ENCODE measurements at regions not wholly inside any gene's neighbourhood (a gene's known extent, or its start where the extent isn't known, plus 50 kb on each side); places are given as distances from the start of the nearest gene placed in this dataset.

DNA sequence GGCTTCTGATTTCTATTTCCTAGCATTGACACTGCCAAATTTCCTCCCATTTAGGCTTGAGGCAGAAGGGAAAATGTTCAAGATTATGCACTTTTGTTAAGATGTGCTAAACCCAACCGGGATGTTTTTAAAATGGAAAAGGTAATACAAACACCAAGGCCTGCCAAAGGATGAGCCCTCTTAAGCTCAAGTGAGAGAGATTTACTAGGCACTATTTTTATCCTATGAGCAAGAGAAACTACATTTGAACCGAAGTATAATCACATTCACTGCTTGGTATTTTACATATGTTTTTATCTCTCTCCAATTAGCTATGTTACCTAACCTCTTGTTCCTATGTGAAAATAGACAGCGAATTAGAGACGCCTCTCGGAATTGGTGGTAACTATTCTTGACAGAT is 295.8 kb downstream of the GABRB3 start:
- no peak for DNase-seq (ENCODE audit: low spot score)

DNA sequence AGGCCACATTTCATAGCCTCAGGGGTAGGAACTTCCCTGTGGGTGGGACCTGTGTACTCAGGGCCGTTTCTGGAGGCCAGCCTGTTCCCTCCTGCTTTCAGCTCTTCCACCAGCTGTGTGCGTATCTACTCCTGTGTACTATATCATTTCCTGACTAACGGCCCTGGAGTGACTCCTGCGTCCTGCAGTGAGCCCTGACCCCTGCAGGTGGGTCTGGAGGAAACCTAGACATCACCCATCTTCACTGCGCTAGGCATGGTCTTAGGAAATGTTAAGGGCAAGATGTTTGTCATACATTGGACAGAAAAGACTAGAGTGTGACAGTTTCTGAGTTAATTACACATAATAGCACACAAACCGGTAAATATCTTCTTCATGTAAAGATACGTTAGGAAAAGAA is 297.3 kb downstream of the GABRB3 start:
- no peak for DNase-seq (ENCODE audit: low spot score)

DNA sequence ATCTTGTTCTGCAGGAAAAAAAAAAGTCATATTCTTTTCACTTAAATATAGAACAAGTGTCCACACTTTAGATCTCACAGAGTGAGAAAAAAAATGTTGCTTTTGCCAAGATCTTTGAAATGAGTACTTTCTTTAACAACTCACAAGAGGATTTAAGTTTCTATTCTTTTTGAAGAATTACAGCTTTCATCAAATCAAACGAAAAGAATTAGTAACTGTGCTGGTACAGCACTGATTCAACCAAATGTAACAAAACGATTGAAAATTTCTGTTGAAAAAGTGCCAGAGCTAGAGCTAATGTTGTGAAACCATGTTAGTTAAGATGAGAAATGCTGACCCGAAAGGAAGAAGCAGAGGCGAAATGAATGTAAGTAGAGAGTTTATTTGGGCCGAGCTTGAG is 300.2 kb downstream of the GABRB3 start:
- no peak for DNase-seq (ENCODE audit: low spot score)

DNA sequence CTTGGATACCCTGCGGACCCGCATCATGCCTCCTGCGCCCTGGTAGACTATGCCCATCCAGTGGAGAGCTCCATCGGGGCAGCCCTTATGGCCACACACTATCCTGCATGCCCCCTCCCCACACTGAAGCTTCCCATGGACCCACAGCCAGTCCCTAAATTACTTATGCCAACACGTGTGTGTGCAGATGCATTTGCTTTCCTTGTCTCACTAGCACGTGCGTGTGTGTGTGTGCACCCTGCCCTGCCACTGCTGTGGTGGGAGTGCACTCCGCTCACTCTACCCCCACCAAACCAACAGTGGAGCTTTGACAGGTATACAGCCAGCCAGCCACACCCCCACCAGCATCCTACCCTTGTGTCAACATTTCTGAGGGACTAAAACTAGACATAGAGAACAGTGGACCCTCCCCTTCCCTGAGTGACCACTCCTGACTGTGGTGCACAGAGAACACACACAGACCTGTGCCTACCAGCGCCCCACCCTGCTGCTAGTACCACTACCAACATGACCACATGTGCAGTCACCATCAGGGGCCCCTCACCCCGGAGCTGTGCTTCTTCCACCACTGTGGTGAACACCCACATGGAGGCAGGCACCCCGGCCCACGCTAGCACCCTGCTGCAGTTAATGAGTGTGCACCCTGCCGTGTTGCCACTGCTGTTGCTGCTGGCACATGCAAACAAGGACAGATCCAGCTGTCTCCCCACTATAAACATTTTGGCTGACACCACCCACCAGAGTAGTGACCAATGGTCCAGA is 310.8 kb downstream of the GABRB3 start:
- no peak for DNase-seq (ENCODE audit: low spot score)

DNA sequence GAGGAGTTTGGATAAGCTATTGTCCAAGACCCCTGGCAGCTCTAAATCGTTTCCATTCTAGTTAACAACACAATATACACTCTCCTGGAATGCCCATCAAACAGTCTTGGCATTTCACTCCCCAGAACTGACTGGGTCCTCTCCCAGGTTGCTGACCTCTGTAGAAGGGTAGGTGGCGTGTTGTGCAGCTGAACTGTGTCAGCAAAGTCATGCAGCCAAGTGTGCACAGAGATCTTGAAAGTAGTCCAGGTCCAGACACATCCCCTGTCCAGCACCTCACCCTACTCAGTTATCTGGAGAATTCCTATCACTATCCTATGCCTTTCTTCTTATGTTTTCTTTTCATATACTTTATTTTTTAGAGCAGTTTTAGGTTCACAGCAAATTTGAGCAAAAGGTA is 312.7 kb downstream of the GABRB3 start:
- no peak for DNase-seq (ENCODE audit: low spot score)

DNA sequence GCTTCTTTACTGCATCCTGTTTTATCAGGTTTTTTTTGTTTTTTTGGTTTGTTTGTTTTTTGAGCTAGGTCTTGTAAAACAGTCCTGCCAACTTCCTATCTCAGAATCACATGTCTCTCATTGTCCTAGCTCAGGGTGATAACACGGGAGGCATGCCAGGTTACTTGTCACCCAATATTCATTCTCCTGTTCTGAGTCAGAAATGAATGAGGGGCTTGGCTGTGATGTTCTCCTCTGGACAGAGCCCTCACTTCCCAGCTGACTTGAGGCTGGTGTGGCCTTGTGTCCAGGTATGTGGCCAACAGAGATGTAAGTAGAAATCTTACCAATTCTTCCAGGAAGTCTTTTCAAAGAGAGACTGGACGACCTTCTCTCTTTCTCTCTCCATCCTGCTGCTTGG is 317.0 kb downstream of the GABRB3 start:
- DNase-seq (ENCODE audit: low spot score) = no peak

DNA sequence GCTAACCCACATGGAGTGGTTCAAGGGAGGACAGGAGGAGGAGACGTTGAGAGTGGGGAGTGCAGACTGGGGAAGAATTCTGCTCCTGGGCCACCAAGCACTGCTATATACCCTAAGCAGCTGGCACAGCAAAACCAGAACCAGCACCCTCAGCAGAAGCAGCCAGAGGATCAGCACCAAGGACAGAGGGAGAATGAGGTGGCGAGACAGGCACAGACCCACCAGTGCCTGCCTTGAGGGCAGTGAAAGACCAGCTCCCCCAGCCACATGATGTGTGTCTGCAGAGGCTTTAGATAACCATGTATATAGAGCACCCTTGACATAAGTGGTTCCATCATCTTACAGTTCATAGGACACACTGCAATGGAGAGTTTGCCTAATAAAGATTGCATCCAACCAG is 319.0 kb downstream of the GABRB3 start:
- DNase-seq (ENCODE audit: low spot score) = no peak

DNA sequence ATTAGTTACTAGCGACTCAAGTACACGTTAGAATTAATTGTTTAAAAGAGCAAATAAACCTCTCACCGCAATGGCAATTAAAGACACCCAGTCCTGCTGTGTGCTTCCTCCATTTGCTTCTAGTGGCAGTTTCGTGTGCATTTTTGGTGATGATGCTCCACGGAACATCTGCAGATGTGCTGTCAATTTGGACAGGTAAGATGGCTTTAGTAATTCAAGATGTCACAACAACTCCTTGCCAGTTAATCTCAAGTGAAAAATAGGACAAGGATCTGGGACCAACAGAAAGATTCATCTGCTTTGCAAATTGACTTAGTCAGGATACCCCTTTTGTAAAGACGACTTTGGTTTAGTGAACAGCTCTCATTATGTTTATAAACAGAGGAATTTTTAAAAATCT is 320.9 kb downstream of the GABRB3 start:
- DNase-seq (ENCODE audit: low spot score) = no peak

DNA sequence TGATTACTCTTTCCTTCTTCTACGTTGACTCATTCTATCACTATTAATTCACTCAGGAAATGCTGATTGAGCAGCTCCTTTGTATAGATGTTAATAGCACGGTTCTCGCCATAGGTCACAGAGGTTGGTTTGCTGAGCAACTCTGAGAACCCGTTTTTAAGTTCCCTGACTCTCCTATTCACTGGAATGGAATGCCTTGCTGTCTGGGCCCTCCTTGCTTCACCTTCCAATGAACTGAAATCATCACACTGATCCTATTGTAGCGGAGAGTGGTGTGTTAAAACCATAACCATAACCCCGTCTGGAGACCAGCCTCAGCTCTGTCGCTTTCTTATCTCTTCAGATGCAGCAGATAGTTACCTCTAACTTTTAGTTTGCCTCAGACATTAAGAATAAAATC is 323.6 kb downstream of the GABRB3 start:
- DNase-seq (ENCODE audit: low spot score) = no peak

DNA sequence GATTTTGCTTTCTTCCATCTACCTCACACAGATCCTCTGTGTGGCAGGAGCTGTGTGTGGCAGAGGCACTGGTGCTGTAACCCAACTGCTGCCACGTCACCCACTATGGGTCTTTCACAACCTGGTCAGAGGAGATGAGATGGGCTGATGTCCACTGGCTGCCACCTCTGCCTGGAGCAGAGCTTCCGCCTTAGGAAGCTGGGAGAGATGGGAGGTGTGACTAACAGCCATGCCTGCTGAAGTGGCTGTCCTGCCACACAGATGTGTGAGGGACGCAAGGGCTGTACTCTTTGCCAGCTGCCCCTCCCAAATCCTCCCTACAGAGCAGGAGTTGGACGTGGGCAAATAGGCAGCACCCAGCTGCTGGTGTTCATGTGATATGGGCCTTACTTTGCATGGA is 329.5 kb downstream of the GABRB3 start:
- DNase-seq (ENCODE audit: low spot score) = no peak

DNA sequence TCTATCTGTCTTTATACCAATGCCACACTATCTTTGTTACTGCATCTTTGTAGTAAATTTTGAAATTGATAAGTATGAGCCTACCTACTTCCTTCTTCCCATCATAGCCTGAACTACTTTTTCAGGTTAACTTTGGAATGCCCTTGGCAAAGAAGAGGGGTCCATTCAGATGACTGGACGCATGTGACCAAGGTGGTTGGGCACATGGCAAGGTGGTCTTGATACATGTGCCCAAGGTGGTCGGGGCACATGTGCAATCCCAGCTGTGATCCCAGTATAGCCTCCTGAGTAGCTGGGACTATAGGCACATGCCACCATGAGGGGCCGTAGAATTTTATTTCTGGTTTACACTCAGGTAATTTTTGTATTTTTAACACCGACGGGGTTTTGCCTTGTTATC is 330.2 kb downstream of the GABRB3 start:
- no peak for DNase-seq (ENCODE audit: low spot score)

DNA sequence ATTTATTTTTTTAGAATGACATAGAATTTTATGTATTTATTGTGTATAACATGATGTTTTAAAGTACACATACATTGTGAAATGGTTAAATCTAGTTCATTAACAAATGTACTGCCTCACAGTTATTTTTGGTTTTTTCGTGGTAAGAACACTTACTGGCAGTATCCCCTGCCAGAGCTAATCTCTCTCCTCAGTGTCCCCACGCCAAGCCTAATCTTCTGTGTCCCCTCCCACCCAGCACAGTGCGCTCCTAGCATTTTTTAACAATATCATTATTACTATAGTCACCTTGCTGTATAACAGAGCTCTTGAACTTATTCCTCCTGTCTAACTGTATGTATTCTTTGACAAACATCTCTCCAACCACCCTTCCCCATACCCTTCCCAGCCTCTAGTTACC is 333.2 kb downstream of the GABRB3 start:
- DNase-seq (ENCODE audit: low spot score) = no peak

DNA sequence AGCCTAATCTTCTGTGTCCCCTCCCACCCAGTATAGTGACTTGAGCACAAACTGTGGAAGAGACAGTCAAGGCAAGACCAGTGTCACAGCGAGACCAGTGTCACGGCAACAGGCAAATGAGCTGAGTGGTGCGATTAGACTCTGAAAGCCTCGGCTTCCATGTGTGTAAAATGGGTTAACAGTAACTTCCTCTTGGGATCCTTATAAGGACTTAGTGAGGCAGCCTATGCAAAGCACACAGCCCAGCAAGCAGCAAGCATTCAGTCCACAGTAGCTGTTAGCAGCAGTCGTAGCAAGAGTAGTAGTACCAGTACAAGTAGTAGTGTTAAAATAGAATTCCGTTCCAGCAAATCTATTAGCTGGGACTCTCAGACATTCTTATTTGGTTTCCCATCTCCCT is 334.1 kb downstream of the GABRB3 start:
- DNase-seq (ENCODE audit: low spot score) = no peak

DNA sequence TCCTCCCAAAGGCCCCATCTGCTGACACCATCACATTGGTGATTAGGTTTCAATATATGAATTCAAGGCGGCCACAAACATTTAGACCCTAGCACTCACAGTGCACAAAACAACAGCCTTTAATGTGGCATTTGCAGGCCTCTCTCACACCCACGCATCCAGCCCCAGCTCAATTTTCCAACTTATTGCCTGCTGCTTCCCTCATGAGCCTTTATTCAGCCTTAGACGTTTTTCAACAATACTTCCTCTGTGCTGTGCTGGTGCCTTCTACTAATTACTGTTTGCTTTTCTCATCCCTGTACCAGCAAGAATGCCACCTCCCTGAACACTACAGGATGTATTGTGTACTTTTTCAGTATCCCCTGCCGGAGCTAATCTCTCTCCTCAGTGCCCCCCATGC is 334.6 kb downstream of the GABRB3 start:
- DNase-seq (ENCODE audit: low spot score) = no peak

DNA sequence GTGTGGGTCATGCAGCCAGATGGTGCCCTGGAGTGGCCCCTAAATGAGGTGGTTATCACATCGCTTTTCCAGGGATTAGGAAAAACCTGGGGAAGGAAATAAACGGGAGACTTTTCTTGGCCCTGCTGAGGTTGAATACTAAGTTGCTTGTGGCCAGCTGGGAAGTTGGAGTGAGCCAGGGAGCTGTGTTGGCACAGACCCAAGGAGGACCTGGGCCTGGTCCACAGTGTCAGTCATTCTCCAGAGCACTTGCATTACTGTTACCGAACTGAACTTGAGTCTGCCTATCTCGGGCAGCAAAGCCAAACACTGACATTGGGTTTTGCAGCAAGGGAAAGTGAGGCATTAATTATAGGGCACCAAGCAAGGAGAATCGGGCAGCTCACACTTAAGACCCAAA is 339.0 kb downstream of the GABRB3 start:
- DNase-seq (ENCODE audit: low spot score) = no peak

DNA sequence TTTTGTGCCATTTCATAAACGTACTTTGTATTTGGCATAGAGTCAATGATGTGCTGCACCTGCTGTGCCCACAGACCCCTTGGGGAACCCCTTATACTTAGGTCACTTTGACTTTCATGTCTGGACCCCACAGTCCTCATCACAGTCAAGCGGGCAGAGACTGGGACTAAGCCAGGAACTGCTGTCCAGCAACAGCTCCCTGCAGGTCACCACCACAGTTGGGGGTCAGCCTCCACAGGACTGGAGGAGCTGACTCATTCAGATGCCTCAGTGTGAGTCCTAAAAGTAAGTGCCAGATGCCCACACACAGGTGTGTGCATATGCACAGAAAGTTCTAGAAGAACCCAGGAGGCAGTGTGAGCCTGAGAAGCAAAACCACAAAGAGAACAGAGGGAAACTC is 339.8 kb downstream of the GABRB3 start:
- DNase-seq (ENCODE audit: low spot score) = no peak

DNA sequence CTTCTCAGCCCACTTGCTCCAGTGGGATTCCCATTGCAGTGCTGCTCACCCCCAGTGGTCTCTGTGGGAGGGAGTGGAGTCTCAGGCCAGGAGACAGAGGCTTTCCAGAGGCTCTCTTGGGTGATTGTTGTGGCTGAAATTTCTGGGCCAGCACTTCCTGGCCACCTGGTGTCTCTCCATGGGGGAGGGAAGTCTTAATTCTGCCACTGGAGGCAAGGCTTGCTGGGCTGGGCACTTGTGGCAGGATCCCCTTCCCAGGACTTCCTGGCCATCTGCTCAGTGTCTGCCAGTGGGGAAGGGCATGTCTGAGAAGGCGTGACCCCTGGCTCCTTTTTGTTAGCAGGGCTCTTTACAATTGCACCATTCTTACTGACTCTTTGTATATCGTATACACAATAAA is 351.8 kb downstream of the GABRB3 start:
- DNase-seq (ENCODE audit: low spot score) = no peak

DNA sequence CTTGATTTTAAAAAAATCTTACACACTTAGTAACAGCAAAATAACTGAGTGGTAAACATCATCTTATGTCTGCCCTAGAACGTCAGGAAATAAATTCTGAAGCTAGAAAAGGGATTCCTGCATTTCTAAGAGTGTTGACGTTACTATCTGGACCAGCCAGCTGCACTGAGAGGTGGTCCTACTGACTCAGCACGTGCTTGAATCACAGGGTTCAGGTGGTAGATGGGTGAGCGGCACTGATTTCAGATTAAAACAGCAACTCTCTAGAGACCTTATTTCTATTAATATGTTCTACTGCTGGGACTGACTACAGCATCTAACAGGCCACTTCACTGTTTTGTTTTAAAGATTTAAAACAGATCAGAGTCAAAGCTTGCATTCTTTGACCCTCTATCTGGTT is 377.2 kb downstream of the GABRB3 start:
- no peak for DNase-seq (ENCODE audit: low spot score)

DNA sequence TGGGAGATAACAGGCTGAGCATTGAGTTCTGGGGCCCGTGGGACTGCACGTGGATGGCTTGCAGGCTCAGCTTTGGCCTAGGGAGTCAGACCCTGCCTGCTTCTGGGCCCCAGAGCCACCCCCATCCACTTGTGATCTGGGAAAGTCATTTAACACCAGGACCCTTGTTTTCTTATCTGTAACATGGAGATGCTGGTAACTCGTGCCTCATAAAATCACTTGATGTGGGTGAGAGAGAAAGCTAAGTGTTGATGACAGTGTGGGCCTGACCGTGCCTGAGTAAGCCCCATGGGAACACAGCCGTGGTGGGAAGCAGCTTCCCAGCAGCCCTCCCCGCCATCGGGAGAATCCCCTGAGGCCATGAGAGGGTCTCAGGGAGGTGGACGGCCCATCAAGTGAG is 378.1 kb downstream of the GABRB3 start:
- DNase-seq (ENCODE audit: low spot score) = no peak

DNA sequence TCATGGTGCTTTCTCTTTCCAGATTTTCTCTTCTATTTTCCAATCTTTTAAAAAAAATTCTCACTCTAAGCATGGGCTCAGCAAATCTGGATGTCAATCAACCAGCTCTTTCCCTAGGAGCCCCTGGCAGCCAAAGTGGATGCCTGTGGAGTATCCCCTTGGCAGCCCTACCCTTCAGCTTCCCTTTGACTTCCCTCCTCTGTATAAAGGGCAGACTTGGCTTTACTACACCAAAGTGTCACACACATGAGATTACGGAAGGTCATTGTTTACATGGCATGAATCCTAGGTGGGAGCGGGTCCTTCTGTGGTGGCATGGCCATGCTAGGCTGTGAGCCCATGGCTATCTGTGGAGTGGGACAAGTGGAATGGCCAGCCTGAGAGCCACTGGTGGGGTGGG is 379.9 kb downstream of the GABRB3 start:
- no peak for DNase-seq (ENCODE audit: low spot score)

DNA sequence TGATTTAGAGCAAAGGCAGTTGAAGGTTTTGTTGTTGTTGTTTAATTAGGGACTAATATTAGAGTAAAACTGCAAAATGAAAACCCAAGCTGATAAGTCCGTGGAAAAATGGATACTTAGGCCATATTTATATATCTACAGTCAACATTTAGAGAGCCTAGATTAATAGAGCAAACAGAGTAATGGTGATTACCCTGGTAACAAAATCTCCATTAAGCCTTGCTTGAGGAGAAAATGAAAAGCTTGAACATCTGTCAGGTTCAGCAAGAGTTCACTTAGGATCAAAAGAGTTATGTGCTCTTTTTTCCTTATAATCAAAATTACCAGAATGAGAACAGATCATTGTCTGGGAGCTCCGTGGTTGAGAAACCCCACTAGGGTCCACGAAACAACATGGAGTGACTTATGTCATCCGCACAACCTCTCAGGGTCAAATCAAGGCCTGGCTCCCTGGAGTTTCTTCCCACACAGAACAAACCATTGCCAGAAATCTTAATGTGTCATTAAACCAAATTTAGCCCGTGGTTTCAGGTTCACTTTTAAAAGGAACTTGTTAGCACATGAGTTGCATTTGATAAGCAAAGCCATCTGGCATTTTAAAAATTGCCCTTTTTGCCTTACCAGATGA is 381.2 kb downstream of the GABRB3 start:
- no peak for DNase-seq (ENCODE audit: low spot score)

DNA sequence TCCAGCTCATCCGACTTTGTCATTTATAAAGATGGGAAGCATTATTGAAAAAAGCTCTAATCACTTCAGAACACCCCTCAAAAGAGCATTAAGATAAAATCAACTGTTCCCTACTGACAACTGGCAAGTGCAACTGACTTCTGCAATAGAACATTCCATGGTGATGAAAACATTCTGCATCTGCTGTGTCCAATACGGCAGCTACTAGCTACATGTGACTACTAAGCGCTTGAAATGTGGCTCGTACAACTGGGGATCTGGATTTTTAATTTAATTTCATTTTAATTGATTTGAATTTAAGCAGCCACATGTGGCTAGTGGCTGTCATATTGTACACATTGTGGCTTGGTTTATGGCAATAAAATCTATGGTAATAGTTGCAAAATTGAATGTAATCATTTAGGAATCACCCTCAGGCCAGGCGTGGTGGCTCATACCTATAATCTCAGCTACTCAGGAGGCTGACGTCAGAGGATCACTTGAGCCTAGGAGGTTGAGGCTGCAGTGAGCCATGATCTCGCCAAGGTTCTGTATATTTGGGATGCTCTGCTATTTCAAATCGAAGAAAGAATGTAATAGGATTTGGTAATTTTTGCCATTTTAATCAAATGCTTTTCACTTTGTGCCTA is 390.3 kb downstream of the GABRB3 start:
- no peak for DNase-seq (ENCODE audit: low spot score)

DNA sequence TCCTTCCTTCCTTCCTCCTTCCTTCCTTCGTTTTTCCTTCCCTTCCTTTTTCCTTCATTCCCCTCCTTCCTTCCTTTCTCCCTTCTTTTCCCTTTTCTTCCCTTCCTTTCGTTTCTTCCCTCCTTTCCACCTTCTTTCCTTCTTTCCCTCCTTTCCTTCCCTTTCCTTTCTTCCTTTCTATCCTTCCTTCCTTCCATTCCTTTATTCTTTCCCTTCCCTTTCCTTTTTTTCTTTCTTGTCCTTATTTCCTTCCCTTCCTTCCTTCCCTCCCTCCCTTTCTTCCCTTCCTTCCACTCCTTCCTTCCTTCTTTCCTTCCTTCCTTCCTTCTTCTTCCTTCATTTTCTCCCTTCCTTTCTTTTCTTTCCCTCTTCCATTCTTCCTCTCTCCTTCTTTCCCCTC is 394.6 kb downstream of the GABRB3 start:
- no peak for DNase-seq (ENCODE audit: low spot score)

DNA sequence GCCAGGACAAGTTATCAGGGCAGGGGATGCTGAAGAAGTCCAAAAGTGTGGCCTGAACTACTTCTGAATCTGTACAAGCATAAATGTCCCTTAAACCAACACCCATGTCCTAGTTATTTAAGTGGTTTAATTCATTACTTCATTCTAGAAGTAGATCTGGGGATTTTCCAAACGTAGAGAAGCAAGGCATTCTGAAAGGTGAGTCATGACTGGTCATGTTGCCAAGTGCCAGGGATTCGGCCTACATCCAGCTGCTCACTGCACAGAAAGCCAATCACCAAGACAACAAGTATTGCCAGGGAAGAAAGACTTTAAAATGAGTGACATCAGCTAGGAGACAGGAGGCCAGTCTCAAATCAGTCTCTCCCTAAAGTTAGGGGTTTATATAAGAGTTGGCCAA is 396.6 kb downstream of the GABRB3 start:
- no peak for DNase-seq (ENCODE audit: low spot score)

All from CD4-positive, alpha-beta T cell treated with Interleukin-6 at 100 ng/mL for 8 hours (primary cell).